Rectal smooth muscle tissue (tissue), 1 donor: ENCODE measurements at regions not wholly inside any gene's neighbourhood (a gene's known extent, or its start where the extent isn't known, plus 50 kb on each side); places are given as distances from the start of the nearest gene placed in this dataset.
"Not testable (repeated sequence)": the region's sequence is repeated elsewhere in the genome, so short reads cannot be mapped to it uniquely, and the experiment has no call there.

Experiments used
- H3K27ac ChIP-seq: one replicate; pipeline ENCODE4 v1.7.0; 2013; ENCODE audit warnings: low read depth, low read length, inconsistent platforms
- H3K27me3 ChIP-seq: one replicate; pipeline ENCODE4 v1.7.0; 2013; ENCODE audit warnings: low read length; ENCODE audit not compliant: control insufficient read depth, insufficient read depth
- H3K36me3 ChIP-seq: one replicate; pipeline ENCODE4 v1.7.0; 2013; ENCODE audit warnings: low read length; ENCODE audit not compliant: control insufficient read depth, insufficient read depth
- H3K4me1 ChIP-seq: one replicate; pipeline ENCODE4 v1.7.0; 2013; ENCODE audit warnings: low read length; ENCODE audit not compliant: control insufficient read depth, insufficient read depth
- H3K4me3 ChIP-seq: one replicate; pipeline ENCODE4 v1.7.0; 2013; ENCODE audit warnings: low read length
- H3K9ac ChIP-seq: one replicate; pipeline ENCODE4 v1.7.0; 2013; ENCODE audit warnings: low read length

GRCh38 chr1:95669638-95670037 is 435.6 kb downstream of the RWDD3 start:
- not testable (repeated sequence) for H3K27ac ChIP-seq, H3K4me3 ChIP-seq

GRCh38 chr1:95671098-95671497 is 437.1 kb downstream of the RWDD3 start:
- Histone ChIP-seq H3K36me3 (no peaks in the 10 kb centered on the region), H3K4me3 (no peak overlapping the region), H3K4me1 (no peaks in the 10 kb centered on the region), H3K27ac (no peak overlapping the region), H3K9ac (no peak overlapping the region), H3K27me3 (no peaks in the 10 kb centered on the region)

More at GRCh38 chr1:95669638-95670037, 435.6 kb downstream of the RWDD3 start:
- not testable (repeated sequence) for H3K9ac ChIP-seq, H3K36me3 ChIP-seq, H3K4me1 ChIP-seq, H3K27me3 ChIP-seq

GRCh38 chr1:95679262-95679661 is 445.3 kb downstream of the RWDD3 start:
- Histone ChIP-seq H3K4me1 (no peaks in the 10 kb centered on the region), H3K9ac (no peak overlapping the region), H3K36me3 (no peaks in the 10 kb centered on the region), H3K27ac (no peak overlapping the region), H3K27me3 (no peaks in the 10 kb centered on the region), H3K4me3 (no peak overlapping the region)

GRCh38 chr1:95685081-95685480 is 451.1 kb downstream of the RWDD3 start:
- Histone ChIP-seq H3K27ac (no peak overlapping the region), H3K9ac (no peak overlapping the region), H3K36me3 (no peaks in the 10 kb centered on the region), H3K4me3 (no peak overlapping the region), H3K4me1 (no peaks in the 10 kb centered on the region), H3K27me3 (no peaks in the 10 kb centered on the region)

GRCh38 chr1:95686217-95686616 is 452.2 kb downstream of the RWDD3 start:
- no peaks in the 10 kb centered on the region for H3K27me3 ChIP-seq
- no peak overlapping the region for H3K9ac ChIP-seq
- no peaks in the 10 kb centered on the region for H3K36me3 ChIP-seq
- no peak overlapping the region for H3K27ac ChIP-seq
- H3K4me3 ChIP-seq, result no peak overlapping the region
- no peaks in the 10 kb centered on the region for H3K4me1 ChIP-seq

GRCh38 chr1:95699149-95699953 is 465.3 kb downstream of the RWDD3 start:
- H3K9ac ChIP-seq, result no peak overlapping the region
- H3K4me1 ChIP-seq, result no peaks in the 10 kb centered on the region
- no peak overlapping the region for H3K27ac ChIP-seq
- H3K36me3 ChIP-seq, result no peaks in the 10 kb centered on the region
- H3K4me3 ChIP-seq, result no peak overlapping the region
- H3K27me3 ChIP-seq, result no peaks in the 10 kb centered on the region

- Histone ChIP-seq H3K36me3 (no peaks in the 10 kb centered on the region), H3K27ac (no peak overlapping the region), H3K27me3 (no peaks in the 10 kb centered on the region), H3K9ac (no peak overlapping the region), H3K4me3 (no peak overlapping the region), H3K4me1 (no peaks in the 10 kb centered on the region)
Measured at GRCh38 chr1:95701450-95702173, 467.6 kb downstream of the RWDD3 start.

- H3K9ac ChIP-seq, result no peak overlapping the region
Measured at GRCh38 chr1:95703046-95703445, 469.0 kb downstream of the RWDD3 start.

GRCh38 chr1:95716097-95716496 is 482.1 kb downstream of the RWDD3 start:
- Histone ChIP-seq H3K4me3 (no peak overlapping the region), H3K4me1 (no peaks in the 10 kb centered on the region), H3K27me3 (no peaks in the 10 kb centered on the region), H3K9ac (no peak overlapping the region), H3K27ac (no peak overlapping the region), H3K36me3 (no peaks in the 10 kb centered on the region)

More at GRCh38 chr1:95703046-95703445, 469.0 kb downstream of the RWDD3 start:
- Histone ChIP-seq H3K4me1 (no peaks in the 10 kb centered on the region), H3K4me3 (no peak overlapping the region), H3K27ac (no peak overlapping the region), H3K27me3 (no peaks in the 10 kb centered on the region), H3K36me3 (no peaks in the 10 kb centered on the region)

- Histone ChIP-seq H3K27me3 (no peaks in the 10 kb centered on the region), H3K36me3 (no peaks in the 10 kb centered on the region), H3K9ac (no peak overlapping the region), H3K27ac (no peak overlapping the region), H3K4me1 (no peaks in the 10 kb centered on the region), H3K4me3 (no peak overlapping the region)
Measured at GRCh38 chr1:95716550-95716949, 482.5 kb downstream of the RWDD3 start.

- H3K27ac ChIP-seq, result no peak overlapping the region
- H3K36me3 ChIP-seq, result no peaks in the 10 kb centered on the region
- no peak overlapping the region for H3K4me3 ChIP-seq
- H3K9ac ChIP-seq, result no peak overlapping the region
- H3K27me3 ChIP-seq, result no peaks in the 10 kb centered on the region
- H3K4me1 ChIP-seq, result no peaks in the 10 kb centered on the region
Measured at GRCh38 chr1:95723346-95723745, 489.3 kb downstream of the RWDD3 start.

GRCh38 chr1:95728841-95729240 is 494.8 kb downstream of the RWDD3 start:
- Histone ChIP-seq H3K4me3 (no peak overlapping the region), H3K27me3 (no peaks in the 10 kb centered on the region), H3K36me3 (no peaks in the 10 kb centered on the region), H3K4me1 (no peaks in the 10 kb centered on the region), H3K9ac (no peak overlapping the region), H3K27ac (no peak overlapping the region)

GRCh38 chr1:95730986-95731385 is 497.0 kb downstream of the RWDD3 start:
- H3K4me1 ChIP-seq, result no peaks in the 10 kb centered on the region
- no peak overlapping the region for H3K9ac ChIP-seq

More at GRCh38 chr1:95730986-95731385, 497.0 kb downstream of the RWDD3 start:
- Histone ChIP-seq H3K27ac (no peak overlapping the region), H3K27me3 (no peaks in the 10 kb centered on the region), H3K4me3 (no peak overlapping the region), H3K36me3 (no peaks in the 10 kb centered on the region)
